HepG2 (cell line): ENCODE measurements at regions not wholly inside any gene's neighbourhood (a gene's known extent, or its start where the extent isn't known, plus 50 kb on each side); places are given as distances from the start of the nearest gene placed in this dataset.

Experiments
- ATAC-seq: fragments of 200-7000 bp; cut with Tn5 transposase; 3 replicates; pipeline ENCODE4 v1.9.1; 2020; ENCODE audit warnings: mild to moderate bottlenecking, moderate library complexity
- BruUV-seq: library from RNA; stranded (reverse); fragments of 400-500 nt; replicated peaks from 2 replicates; lab custom pipeline; 2021; lab: Mats Ljungman, UMichigan
- CTCF ChIA-PET: fragments of 300-600 bp; formaldehyde crosslinking; extraction: SDS; loops from one replicate; lab custom pipeline; 2021; ENCODE audit warnings: low total read pairs, inconsistent platforms, low intra/inter-chr PET ratio; lab: Yijun Ruan, JAX
- POLR2A ChIA-PET: fragments of 350-600 bp; sonication (Branson Sonifier 250); formaldehyde crosslinking; loops from one replicate; lab custom pipeline; 2020; ENCODE audit warnings: antibody characterized with exemption, inconsistent platforms; lab: Yijun Ruan, JAX
- DNase-seq: peaks from one replicate; pipeline ENCODE4 v3.0.0-alpha.2; 2015; ENCODE audit warnings: low spot score
- FAIRE-seq: peaks from 3 replicates; lab custom pipeline; 2011; peaks lifted over from hg19 to GRCh38; lab: Jason Lieb, UNC
- H2AFZ ChIP-seq: one replicate; pipeline ENCODE4 v1.6.1; 2011; ENCODE audit warnings: low read length, inconsistent platforms
- H3K27ac ChIP-seq: fragments of 300-600 bp; 3 replicates; pipeline ENCODE4 v1.8.0; 2011; ENCODE audit warnings: mixed run types, mild to moderate bottlenecking, mixed read lengths, low read length, inconsistent platforms; ENCODE audit not compliant: insufficient read depth; ENCODE audit errors: extremely low read length
- H3K27me3 ChIP-seq, 2 experiments: fragments of 200-600 bp in 1 of 2; 2 replicates in 1 of 2; 3 replicates in 1 of 2; pipeline versions ENCODE4 v1.6.0 to v1.8.0; 2011; ENCODE audit warnings: low read length in 2 of 2, mild to moderate bottlenecking in 2 of 2, moderate library complexity in 2 of 2, inconsistent platforms in 1 of 2; ENCODE audit not compliant: insufficient read depth in 2 of 2, control insufficient read depth in 1 of 2
- H3K36me3 ChIP-seq, 2 experiments: fragments of 200-600 bp in 1 of 2; replicated peaks in 1 of 2; 2 replicates in 1 of 2; 3 replicates in 1 of 2; pipeline versions ENCODE4 v1.5.1 to v1.8.0; 2011; ENCODE audit warnings: low read length in 2 of 2, inconsistent platforms in 1 of 2; ENCODE audit not compliant: insufficient read depth in 2 of 2, control insufficient read depth in 1 of 2
- H3K4me1 ChIP-seq: 2 replicates; pipeline ENCODE4 v1.5.1; 2012; ENCODE audit warnings: low read length, inconsistent platforms; ENCODE audit not compliant: insufficient read depth
- H3K4me2 ChIP-seq: 2 replicates; pipeline ENCODE4 v1.6.0; 2011; ENCODE audit warnings: low read depth, low read length, inconsistent platforms
- H3K4me3 ChIP-seq, 3 experiments: fragments of 200-600 bp in 1 of 3; sonication (generic), shearing (Covaris generic) in 1 of 3; replicated peaks in 1 of 3; 2 replicates each; pipeline ENCODE4 v1.5.1; 2011 to 2016; ENCODE audit warnings: low read length in 3 of 3, inconsistent platforms in 2 of 3, low read depth in 2 of 3, mild to moderate bottlenecking in 2 of 3, control low read depth in 1 of 3, mixed read lengths in 1 of 3; ENCODE audit not compliant: insufficient read depth in 1 of 3
- H3K79me2 ChIP-seq: one replicate; pipeline ENCODE4 v1.6.1; 2011; ENCODE audit warnings: low read length, inconsistent platforms; ENCODE audit not compliant: insufficient read depth
- H3K9ac ChIP-seq: 2 replicates; pipeline ENCODE4 v1.6.0; 2011; ENCODE audit warnings: mild to moderate bottlenecking, low read depth, low read length, inconsistent platforms; ENCODE audit not compliant: insufficient read depth
- H3K9me3 ChIP-seq: 2 replicates; pipeline ENCODE4 v1.5.1; 2012; ENCODE audit warnings: mild to moderate bottlenecking, low read length
- H4K20me1 ChIP-seq: 2 replicates; pipeline ENCODE4 v1.6.0; 2011; ENCODE audit warnings: inconsistent platforms, mild to moderate bottlenecking, low read length, moderate library complexity; ENCODE audit not compliant: insufficient read depth
- HNF4G ChIP-seq, 2 experiments: sonication (generic) in 1 of 2; formaldehyde crosslinking in 1 of 2; IDR thresholded peaks; 2 replicates each; pipeline versions ENCODE4 v1.4.0 to v1.6.1; 2011 to 2020; ENCODE audit warnings: borderline replicate concordance in 2 of 2, low read depth in 2 of 2, mild to moderate bottlenecking in 2 of 2, low read length in 1 of 2, missing genetic modification reagents in 1 of 2, moderate library complexity in 1 of 2
- MAFK ChIP-seq, 2 experiments: IDR thresholded peaks in 1 of 2; conservative IDR thresholded peaks in 1 of 2; 2 replicates each; pipeline ENCODE4 v1.6.1; 2011; ENCODE audit warnings: improper control_type of control experiment in 2 of 2, low read length in 2 of 2
- SMARCC2 ChIP-seq: fragments of 450-650 bp; IDR thresholded peaks from 2 replicates; pipeline ENCODE4 v1.6.1; 2017; ENCODE audit warnings: antibody characterized with exemption, mild to moderate bottlenecking
- ZNF207 ChIP-seq: fragments of 450-650 bp; IDR thresholded peaks from 2 replicates; pipeline ENCODE4 v1.6.1; 2016; ENCODE audit warnings: antibody characterized with exemption, borderline replicate concordance
- ZNF629 ChIP-seq: sonication (generic); formaldehyde crosslinking; conservative IDR thresholded peaks from 2 replicates; pipeline ENCODE4 v1.5.0; 2020; ENCODE audit warnings: missing genetic modification reagents
- WGBS: methylation state at CpG from one replicate; pipeline ENCODE4 v1.1.6; 2017; ENCODE audit warnings: low lambda C conversion rate; 5-methylcytosine and 5-hydroxymethylcytosine counted together
- in situ Hi-C: cut with HindIII; loops from 2 replicates; pipeline ENCODE4 v1.10.0; 2017; ENCODE audit warnings: low pct_unique_long_range_greater_than_20kb; ENCODE audit not compliant: extremely low pct_ligation_motif_present
- intact Hi-C: fragments of 100-400 bp; cut with micrococcal nuclease; formaldehyde crosslinking; loops from one replicate; pipeline ENCODE4 v1.10.0; 2022; ENCODE audit not compliant: unreplicated experiment

DNA sequence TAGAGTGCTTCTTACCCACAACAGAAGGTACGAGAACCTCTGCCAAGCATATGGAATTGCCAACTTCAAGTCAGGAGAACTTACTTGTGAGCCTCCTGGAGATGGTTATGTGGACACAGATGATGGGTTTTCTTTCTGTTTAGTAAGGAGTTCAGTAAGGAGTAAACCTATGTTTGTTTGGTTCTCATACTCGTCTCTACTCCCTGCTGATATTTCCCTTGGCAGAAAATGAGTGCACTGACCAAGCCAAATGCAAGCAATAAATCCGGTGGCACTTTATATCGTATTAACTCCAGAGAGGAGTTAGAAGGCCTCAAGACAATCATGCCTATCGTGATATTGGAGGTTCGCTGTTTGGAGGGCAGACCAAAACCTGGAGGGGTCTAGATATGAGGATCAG, 83.2 kb upstream of the CYP1B1 start:
- H3K79me2 ChIP-seq: no peaks in the 10 kb centered on the region
- WGBS: 13% methylated on average over 6 of the region's 6 CpGs
- H2AFZ ChIP-seq: no peak overlapping the region
- TF ChIP-seq ZNF629: no peak
- no peak for TF ChIP-seq SMARCC2
- TF ChIP-seq ZNF207: no peak
- H3K36me3 ChIP-seq: no peaks in the 10 kb centered on the region
- no TSS peak for BruUV-seq
- DNase-seq: no peak
- CTCF ChIA-PET: no interaction called here
- no peak overlapping the region for H3K4me2 ChIP-seq
- no peaks in the 10 kb centered on the region for H3K9me3 ChIP-seq
- FAIRE-seq: no peak
- no peak overlapping the region for H3K4me3 ChIP-seq
- in situ Hi-C loops (no loop called here), intact Hi-C loops (no loop called here)
- no peaks in the 10 kb centered on the region for H4K20me1 ChIP-seq
- POLR2A ChIA-PET: no interaction called here
- H3K4me1 ChIP-seq: no peaks in the 10 kb centered on the region
- H3K27ac ChIP-seq: no peak overlapping the region
- H3K9ac ChIP-seq: no peak overlapping the region
- H3K27me3 ChIP-seq: peaks cover 0 to 25% of the 10 kb centered on the region in 2 experiments; a peak in 2 of 5 replicates
- no peak for ATAC-seq

DNA sequence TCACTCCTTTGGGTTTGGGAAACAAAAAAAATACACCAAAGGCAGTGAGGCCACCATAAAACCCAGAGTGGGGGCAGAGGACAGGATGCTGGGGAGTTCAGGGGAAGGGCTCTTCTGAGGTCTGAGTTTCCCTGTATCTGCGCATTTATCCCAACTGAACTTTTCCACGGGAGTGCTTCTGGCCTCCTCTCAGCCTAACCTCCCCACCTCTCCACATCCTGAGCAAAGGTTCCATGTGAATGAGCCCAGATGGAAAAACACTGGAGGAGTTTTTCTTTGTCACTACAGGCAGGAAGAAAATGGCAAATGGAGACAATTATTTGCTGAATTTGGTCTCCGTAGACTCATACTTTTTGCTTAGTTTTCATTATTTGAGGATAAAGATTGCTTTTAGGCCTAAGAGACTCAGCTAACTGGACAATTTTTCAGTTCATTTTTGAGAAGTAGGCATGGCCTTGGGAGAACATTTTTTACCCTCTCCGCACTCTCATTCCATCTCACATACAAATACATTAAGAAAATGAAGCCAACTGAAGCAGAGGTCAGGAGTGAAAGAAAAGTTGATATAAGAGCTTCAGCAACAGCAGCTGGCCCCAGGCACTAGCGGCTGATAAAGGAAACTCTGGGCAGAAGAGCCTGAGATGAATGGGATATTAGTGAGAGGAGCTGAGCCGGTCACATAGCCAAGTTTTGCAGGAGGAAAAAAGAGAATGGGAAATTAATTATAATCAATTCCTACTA, 82.6 kb upstream of the CYP1B1 start:
- intact Hi-C loops (no loop called here), in situ Hi-C loops (no loop called here)
- no peak overlapping the region for H3K9ac ChIP-seq
- no peaks in the 10 kb centered on the region for H4K20me1 ChIP-seq
- no peak overlapping the region for H2AFZ ChIP-seq
- DNase-seq (no peak), FAIRE-seq (no peak), ATAC-seq (no peak)
- H3K4me1 ChIP-seq: no peaks in the 10 kb centered on the region
- ChIA-PET CTCF (no interaction called here), POLR2A (no interaction called here)
- TF ChIP-seq HNF4G (IDR thresholded peaks at IDR 0.05; ENCODE audit: borderline replicate concordance, low read depth, low read length) (no peak), HNF4G (CRISPR knock-in tag; IDR thresholded peaks at IDR 0.05; ENCODE audit: borderline replicate concordance, low read depth) (no peak), MAFK (conservative IDR thresholded peaks at IDR 0.05 in 1 of 2, IDR thresholded peaks at IDR 0.05 in 1 of 2; ENCODE audit: low read length in 2 of 2) (0 out of 4 replicates have a peak, but pooled peaks of 1 of the 2 experiments have one; percentile 14)
- no peaks in the 10 kb centered on the region for H3K9me3 ChIP-seq
- BruUV-seq: no TSS peak
- H3K4me2 ChIP-seq: no peak overlapping the region
- 63% methylated on average over 6 of the region's 6 CpGs for WGBS
- no peaks in the 10 kb centered on the region for H3K36me3 ChIP-seq
- no peaks in the 10 kb centered on the region for H3K79me2 ChIP-seq
- no peak overlapping the region for H3K27ac ChIP-seq
- H3K27me3 ChIP-seq: peaks cover 0 to 25% of the 10 kb centered on the region in 2 experiments; a peak in 2 of 5 replicates
- no peak overlapping the region for H3K4me3 ChIP-seq
